ENCODE measurements at regions not wholly inside any gene's neighbourhood (a gene's known extent, or its start where the extent isn't known, plus 50 kb on each side); places are given as distances from the start of the nearest gene placed in this dataset.

DNA sequence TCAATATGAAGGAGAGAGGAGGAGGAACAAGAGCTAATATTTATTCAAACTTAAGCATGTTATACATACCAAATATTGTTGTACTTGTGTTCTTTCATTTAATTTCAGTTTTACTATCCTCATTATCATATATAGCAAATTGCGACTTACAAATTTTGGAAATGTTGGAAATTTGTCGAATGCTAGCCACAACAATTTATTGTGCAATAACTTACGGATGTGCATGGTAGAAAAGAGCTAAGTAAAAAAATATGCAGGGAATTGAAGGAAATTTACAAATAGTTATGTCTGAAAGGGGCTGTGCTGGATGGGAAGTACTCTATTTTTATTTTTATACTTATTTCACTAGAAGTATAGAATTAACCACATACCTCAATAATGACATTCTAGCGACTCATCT, 376.3 kb downstream of the PCDH20 start:
- no peak for DNase-seq (ENCODE audit: low read depth in 1 of 2, low spot score in 1 of 2)
- TF ChIP-seq JUND (IDR thresholded peaks at IDR 0.05; ENCODE audit: low read depth) = no peak
- in situ Hi-C loops (cut with HindIII; ENCODE audit: low pct_unique_long_range_greater_than_20kb, low sequenced_read_pairs) = no loop called here

DNA sequence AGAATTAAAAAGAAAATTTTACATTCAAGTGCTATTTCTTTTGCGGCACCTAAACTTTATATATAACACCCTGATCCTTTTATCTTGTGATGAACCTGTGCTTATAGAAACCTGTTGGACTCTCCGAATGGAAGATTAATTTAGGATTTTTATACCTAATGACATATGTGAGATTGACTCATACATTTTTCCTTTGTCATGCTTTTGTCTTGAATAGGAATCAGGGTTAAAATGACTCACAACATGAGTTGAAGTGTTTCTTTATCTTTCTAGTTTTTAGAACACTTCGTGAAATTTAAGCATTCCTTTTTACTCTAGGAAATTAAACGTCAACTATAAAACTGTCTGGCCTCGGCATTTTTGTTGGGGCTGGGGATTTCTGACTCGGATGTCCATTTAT, 378.9 kb downstream of the PCDH20 start:
- no peak for TF ChIP-seq JUND (IDR thresholded peaks at IDR 0.05; ENCODE audit: low read depth)
- no peak for DNase-seq (ENCODE audit: low read depth in 1 of 2, low spot score in 1 of 2)
- in situ Hi-C loops (cut with HindIII; ENCODE audit: low pct_unique_long_range_greater_than_20kb, low sequenced_read_pairs) = no loop called here

DNA sequence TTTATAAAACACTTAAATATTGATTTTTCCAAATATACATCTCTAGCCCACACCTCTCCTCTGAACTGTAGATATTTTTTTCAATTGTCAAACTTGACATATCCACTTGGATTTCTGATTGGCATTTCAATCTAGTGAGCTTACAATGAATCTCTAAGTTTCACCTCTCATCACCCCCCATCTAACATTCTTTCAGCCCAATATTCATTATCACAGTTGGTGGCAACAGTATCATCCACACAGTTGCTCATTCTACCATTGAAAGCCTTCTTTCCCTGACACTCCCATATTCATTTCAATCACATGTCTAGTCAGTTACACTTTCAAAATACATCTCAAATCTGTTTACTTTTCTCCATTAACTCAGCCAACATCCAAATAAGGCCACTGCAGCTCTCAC, 385.2 kb downstream of the PCDH20 start:
- no peak for DNase-seq (ENCODE audit: low read depth in 1 of 2, low spot score in 1 of 2)
- in situ Hi-C loops (cut with HindIII; ENCODE audit: low pct_unique_long_range_greater_than_20kb, low sequenced_read_pairs) = no loop called here
- TF ChIP-seq JUND (IDR thresholded peaks at IDR 0.05; ENCODE audit: low read depth) = no peak

DNA sequence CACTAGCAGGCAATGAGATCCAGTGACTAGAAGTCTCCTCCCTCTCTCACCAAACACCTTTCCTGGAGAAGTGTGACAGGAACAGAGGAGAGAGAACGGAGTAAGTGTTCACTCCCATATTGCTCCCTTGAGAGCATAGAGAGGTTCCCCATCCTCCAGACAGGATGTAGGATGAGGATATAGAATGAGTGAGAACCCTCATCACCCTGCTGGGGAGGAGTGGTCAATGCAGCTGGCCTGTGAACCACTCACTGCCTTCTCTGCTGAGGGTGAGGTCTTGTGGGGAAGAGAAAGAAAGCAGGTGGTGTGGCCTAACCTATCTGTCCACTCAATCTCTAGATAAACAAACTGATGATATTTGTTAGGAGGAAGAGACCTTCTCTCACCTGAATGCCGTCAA, 386.6 kb downstream of the PCDH20 start:
- TF ChIP-seq JUND (IDR thresholded peaks at IDR 0.05; ENCODE audit: low read depth) = no peak
- in situ Hi-C loops (cut with HindIII; ENCODE audit: low pct_unique_long_range_greater_than_20kb, low sequenced_read_pairs) = no loop called here
- no peak for DNase-seq (ENCODE audit: low read depth in 1 of 2, low spot score in 1 of 2)

DNA sequence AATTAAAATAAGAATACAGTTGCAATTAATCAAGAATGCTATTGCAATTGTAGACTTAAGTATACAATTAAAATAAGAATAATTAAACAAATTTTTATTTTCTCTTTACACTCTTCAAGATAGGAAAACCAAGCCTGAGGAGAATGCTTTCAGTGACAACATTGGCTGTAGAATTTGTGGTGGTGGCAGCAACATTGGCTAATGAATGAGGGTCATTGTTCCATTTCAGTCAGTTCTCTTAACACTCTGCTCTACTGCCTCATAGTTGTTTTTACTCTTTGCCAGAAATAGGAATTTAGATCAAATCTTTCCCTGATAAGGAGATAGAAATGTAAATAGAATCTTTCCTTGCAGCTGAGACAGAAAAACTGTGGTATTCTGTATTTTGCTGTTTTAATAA, 391.6 kb downstream of the PCDH20 start:
- no peak for TF ChIP-seq JUND (IDR thresholded peaks at IDR 0.05; ENCODE audit: low read depth)
- in situ Hi-C loops (cut with HindIII; ENCODE audit: low pct_unique_long_range_greater_than_20kb, low sequenced_read_pairs) = no loop called here

DNA sequence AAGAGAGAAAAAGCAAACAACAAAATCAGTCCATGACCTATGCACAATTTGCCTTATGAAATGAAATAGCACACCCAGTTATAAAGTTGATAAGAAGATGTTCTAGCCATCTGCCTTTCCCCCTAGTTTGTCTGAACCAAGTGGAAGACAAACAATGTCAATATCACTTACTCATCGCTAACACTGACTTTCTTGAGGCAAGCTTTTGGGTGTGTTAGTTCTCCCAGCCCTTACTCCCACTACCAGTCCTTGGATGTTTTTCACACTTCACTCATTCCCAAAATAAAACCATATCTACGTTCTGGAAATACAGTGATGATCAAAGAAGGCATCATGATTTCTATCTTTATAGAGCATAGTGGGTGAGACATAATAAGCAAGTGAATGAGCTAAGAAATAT, 393.8 kb downstream of the PCDH20 start:
- TF ChIP-seq JUND (IDR thresholded peaks at IDR 0.05; ENCODE audit: low read depth) = no peak
- DNase-seq (ENCODE audit: low read depth in 1 of 2, low spot score in 1 of 2) = no peak
- in situ Hi-C loops (cut with HindIII; ENCODE audit: low pct_unique_long_range_greater_than_20kb, low sequenced_read_pairs) = no loop called here

More for the DNA sequence above, 391.6 kb downstream of the PCDH20 start:
- no peak for DNase-seq (ENCODE audit: low read depth in 1 of 2, low spot score in 1 of 2)

DNA sequence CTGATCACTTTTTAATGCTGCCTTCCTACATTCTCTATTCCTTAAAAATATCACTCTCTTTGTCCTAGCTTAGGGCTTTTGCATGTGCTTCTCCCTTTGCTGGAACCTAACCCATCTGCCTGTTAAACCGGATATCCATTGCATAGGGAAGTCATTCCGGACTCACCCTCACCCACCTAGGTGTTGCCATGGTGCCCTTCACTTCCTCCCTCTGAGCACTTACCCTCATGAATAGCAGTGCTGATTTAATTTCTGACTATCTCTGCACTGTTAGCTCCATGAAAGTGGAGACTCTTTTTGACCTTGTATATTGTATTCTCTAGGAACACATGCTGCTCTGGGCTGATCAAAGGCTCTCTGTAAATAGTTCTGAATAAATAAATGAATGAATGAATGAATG, 401.9 kb downstream of the PCDH20 start:
- TF ChIP-seq JUND (IDR thresholded peaks at IDR 0.05; ENCODE audit: low read depth) = no peak
- no peak for DNase-seq (ENCODE audit: low read depth in 1 of 2, low spot score in 1 of 2)
- in situ Hi-C loops (cut with HindIII; ENCODE audit: low pct_unique_long_range_greater_than_20kb, low sequenced_read_pairs) = no loop called here

DNA sequence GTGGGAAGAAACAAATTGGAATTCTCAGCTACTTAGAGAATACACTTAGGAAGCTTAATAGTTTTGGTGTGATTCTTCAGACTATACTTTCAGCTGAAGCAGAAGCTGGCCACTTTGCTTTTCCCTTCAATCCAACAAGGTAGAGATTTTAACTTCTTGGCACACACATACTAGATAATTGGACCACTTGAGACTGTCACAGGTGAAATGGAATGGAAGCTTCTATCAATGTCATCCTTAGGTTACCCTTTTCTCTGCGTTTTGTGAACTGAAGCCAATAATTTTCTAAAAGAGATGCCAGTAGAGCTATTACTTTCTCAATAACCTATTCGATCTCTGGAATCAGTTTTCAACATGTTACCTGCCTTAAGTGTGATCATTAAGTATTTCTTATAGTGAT, 405.3 kb downstream of the PCDH20 start:
- no peak for TF ChIP-seq JUND (IDR thresholded peaks at IDR 0.05; ENCODE audit: low read depth)
- in situ Hi-C loops (cut with HindIII; ENCODE audit: low pct_unique_long_range_greater_than_20kb, low sequenced_read_pairs) = no loop called here
- no peak for DNase-seq (ENCODE audit: low read depth in 1 of 2, low spot score in 1 of 2)

DNA sequence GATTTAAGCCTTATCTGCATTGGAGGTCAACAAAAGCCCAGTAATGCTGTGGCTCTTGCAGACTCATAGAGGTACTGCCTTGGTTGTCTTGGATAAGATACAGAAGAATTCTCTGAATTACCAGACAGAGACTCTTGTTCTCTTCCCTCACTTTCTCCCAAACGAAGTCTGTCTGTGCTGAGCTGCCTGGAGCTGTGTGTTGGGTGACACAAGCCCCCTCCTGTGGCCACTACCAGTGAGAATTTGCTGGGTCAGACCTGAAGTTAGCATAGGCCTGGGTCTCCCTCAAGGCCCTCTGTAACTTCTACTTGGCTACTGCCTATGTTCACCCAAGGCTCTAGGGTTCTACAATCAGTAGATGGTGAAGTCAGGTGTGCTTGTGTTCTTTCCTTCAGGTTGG, 413.0 kb downstream of the PCDH20 start:
- TF ChIP-seq JUND (IDR thresholded peaks at IDR 0.05; ENCODE audit: low read depth) = no peak

DNA sequence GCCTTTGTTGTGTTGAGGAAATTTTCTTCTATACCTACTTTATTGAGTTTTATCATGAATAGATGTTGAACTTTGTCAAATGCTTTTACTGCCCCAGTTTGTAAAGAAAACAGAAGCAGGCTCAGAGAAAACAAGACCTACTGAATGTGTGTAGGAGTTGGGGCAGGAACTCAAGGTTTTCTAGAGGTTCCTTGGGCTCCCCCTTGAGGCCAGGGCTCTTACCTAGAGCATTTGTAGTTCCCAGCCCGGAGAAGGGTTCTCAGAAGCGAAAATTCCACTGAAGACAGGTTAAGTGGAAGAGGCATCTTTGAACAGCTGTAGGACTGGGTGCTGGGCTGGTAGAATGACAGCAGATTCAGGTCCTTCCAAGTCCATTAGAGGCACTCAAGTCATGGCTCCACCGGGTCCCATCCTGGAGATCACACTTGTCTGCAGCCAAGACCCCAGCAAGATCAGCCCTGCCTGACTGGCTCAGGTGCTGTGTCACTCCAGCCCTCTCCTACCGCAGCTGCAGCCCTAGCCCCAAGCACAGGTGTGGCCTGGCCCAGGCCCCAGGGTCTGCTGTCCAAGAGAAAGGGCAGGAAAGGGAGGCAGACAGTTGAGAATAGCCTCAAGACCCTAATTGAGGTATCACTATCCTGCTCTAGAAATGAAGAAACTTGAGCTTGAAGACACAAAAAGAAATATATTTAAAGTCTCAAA, 425.5 kb downstream of the PCDH20 start:
- in situ Hi-C loops (cut with HindIII; ENCODE audit: low pct_unique_long_range_greater_than_20kb, low sequenced_read_pairs) = no loop called here
- no peak for TF ChIP-seq JUND (IDR thresholded peaks at IDR 0.05; ENCODE audit: low read depth)
- DNase-seq (ENCODE audit: low read depth in 1 of 2, low spot score in 1 of 2) = peak in 1 of 2 experiments; percentile 38

More for the DNA sequence above, 413.0 kb downstream of the PCDH20 start:
- no peak for DNase-seq (ENCODE audit: low read depth in 1 of 2, low spot score in 1 of 2)
- in situ Hi-C loops (cut with HindIII; ENCODE audit: low pct_unique_long_range_greater_than_20kb, low sequenced_read_pairs) = no loop called here

DNA sequence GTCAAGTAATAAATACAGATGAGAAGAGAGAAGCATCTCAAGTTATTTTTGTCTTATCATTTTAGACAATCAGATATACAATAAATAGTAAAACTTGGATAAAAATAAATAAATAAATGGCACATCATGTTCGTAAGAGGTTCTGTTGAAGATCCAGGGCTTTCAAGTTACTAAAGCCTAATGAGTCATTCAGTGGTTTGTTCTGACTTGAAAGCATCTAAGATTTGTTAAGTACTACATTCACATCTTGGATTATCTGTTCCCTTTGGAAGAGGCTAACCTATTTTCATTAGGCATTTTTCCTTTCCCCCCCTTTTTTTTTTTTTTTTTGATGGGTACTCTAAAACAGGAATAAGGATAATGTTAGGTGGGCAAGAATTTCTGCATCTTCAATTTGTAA, 429.3 kb downstream of the PCDH20 start:
- in situ Hi-C loops (cut with HindIII; ENCODE audit: low pct_unique_long_range_greater_than_20kb, low sequenced_read_pairs) = no loop called here
- no peak for DNase-seq (ENCODE audit: low read depth in 1 of 2, low spot score in 1 of 2)
- no peak for TF ChIP-seq JUND (IDR thresholded peaks at IDR 0.05; ENCODE audit: low read depth)

DNA sequence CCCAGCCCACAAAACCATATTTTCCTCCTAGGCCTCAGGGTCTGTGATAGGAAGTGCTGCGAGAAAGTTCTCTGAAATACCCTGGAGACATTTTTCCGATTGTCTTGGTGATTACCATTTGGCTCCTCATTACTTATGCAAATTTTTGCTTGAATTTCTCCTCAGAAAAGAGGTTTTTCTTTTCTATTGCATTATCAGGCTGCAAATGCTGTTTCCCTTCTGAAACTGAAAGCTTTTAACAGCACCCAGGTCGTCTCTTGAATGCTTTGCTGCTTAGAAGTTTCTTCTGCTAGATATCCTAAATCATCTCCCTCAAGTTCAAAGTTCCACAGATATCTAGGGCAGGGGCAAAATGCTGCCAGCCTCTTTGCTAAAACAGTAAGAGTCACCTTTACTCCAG, 434.2 kb downstream of the PCDH20 start:
- TF ChIP-seq JUND (IDR thresholded peaks at IDR 0.05; ENCODE audit: low read depth) = no peak
- no peak for DNase-seq (ENCODE audit: low read depth in 1 of 2, low spot score in 1 of 2)
- in situ Hi-C loops (cut with HindIII; ENCODE audit: low pct_unique_long_range_greater_than_20kb, low sequenced_read_pairs) = no loop called here

DNA sequence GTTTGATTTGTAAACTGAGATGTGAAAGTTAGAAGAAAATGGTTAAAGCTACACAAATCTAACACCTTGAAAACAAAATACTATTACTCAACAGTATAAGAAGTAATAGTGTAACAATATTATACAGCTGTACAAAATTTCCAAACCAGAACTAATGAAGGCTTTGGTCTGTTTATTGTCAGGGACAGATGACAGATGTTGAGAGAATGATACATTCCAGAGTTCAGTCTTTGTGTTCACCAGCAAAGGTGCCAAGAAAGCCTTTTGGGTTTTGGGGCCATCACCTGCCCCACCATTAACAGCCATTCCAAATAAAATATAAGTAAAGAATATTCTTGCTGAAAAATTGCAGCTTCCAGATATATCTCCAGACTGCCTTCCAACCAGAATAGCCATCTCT, 439.3 kb downstream of the PCDH20 start:
- no peak for TF ChIP-seq JUND (IDR thresholded peaks at IDR 0.05; ENCODE audit: low read depth)
- DNase-seq (ENCODE audit: low read depth in 1 of 2, low spot score in 1 of 2) = no peak
- in situ Hi-C loops (cut with HindIII; ENCODE audit: low pct_unique_long_range_greater_than_20kb, low sequenced_read_pairs) = no loop called here

DNA sequence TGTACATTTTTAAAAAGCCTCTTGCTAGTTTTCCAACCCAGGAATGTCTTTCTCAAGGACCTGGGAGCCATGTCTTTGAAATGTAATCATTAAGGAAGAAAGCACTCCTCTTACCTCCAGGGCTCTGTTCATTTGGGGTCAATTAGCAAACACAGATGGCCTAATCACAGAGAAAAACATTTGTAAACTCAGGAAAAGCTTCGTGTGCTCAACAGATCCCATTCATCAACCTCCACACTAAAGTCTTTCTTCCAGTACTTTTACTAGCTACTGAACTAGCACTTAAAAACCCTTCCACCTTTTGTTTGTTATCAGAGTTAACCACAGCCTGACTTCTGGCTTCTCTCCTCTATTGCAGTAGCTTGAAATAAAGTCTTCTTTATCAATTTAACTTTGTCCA, 441.4 kb downstream of the PCDH20 start:
- in situ Hi-C loops (cut with HindIII; ENCODE audit: low pct_unique_long_range_greater_than_20kb, low sequenced_read_pairs) = no loop called here
- DNase-seq (ENCODE audit: low read depth in 1 of 2, low spot score in 1 of 2) = no peak
- no peak for TF ChIP-seq JUND (IDR thresholded peaks at IDR 0.05; ENCODE audit: low read depth)
